ENCODE measurements at regions not wholly inside any gene's neighbourhood (a gene's known extent, or its start where the extent isn't known, plus 50 kb on each side); places are given as distances from the start of the nearest gene placed in this dataset.

- FAIRE-seq: no peak
- no peak for DNase-seq (ENCODE audit: low spot score)
These were observed 203.0 kb upstream of the CD96 start for GRCh38 chr3:111339017-111339416.

- FAIRE-seq (no peak), DNase-seq (ENCODE audit: low spot score) (no peak)
These were observed 190.7 kb upstream of the CD96 start for GRCh38 chr3:111351334-111351733.

- no peak for FAIRE-seq
These were observed 189.4 kb upstream of the CD96 start for GRCh38 chr3:111352585-111352984.

GRCh38 chr3:111359261-111360030, 182.6 kb upstream of the CD96 start:
- FAIRE-seq: no peak
- DNase-seq (ENCODE audit: low spot score): no peak

More at GRCh38 chr3:111352585-111352984, 189.4 kb upstream of the CD96 start:
- DNase-seq (ENCODE audit: low spot score): no peak

GRCh38 chr3:111362381-111363009, 179.5 kb upstream of the CD96 start:
- DNase-seq (ENCODE audit: low spot score): no peak
- FAIRE-seq: no peak

GRCh38 chr3:111366515-111366914, 175.5 kb upstream of the CD96 start:
- no peak for FAIRE-seq

GRCh38 chr3:111368056-111368455, 173.9 kb upstream of the CD96 start:
- FAIRE-seq: no peak

More at GRCh38 chr3:111366515-111366914, 175.5 kb upstream of the CD96 start:
- no peak for DNase-seq (ENCODE audit: low spot score)

GRCh38 chr3:111369958-111370357, 172.0 kb upstream of the CD96 start:
- FAIRE-seq: no peak
- no peak for DNase-seq (ENCODE audit: low spot score)

More at GRCh38 chr3:111368056-111368455, 173.9 kb upstream of the CD96 start:
- no peak for DNase-seq (ENCODE audit: low spot score)

GRCh38 chr3:111373239-111373638, 168.8 kb upstream of the CD96 start:
- no peak for DNase-seq (ENCODE audit: low spot score)
- FAIRE-seq: no peak

- DNase-seq (ENCODE audit: low spot score) (no peak), FAIRE-seq (no peak)
These were observed 168.1 kb upstream of the CD96 start for GRCh38 chr3:111373861-111374260.

- no peak for FAIRE-seq
- DNase-seq (ENCODE audit: low spot score): no peak
These were observed 156.0 kb upstream of the CD96 start for GRCh38 chr3:111385971-111386495.

GRCh38 chr3:111392894-111393398, 149.1 kb upstream of the CD96 start:
- FAIRE-seq (no peak), DNase-seq (ENCODE audit: low spot score) (no peak)

GRCh38 chr3:111412656-111413055, 129.3 kb upstream of the CD96 start:
- DNase-seq (ENCODE audit: low spot score) (peak; percentile 26), FAIRE-seq (no peak)

GRCh38 chr3:111414531-111414930, 127.5 kb upstream of the CD96 start:
- no peak for FAIRE-seq
- no peak for DNase-seq (ENCODE audit: low spot score)

GRCh38 chr3:111415018-111415417, 127.0 kb upstream of the CD96 start:
- FAIRE-seq (no peak), DNase-seq (ENCODE audit: low spot score) (no peak)

GRCh38 chr3:111418391-111418790, 123.6 kb upstream of the CD96 start:
- DNase-seq (ENCODE audit: low spot score) (no peak), FAIRE-seq (no peak)

- FAIRE-seq: no peak
- DNase-seq (ENCODE audit: low spot score): no peak
These were observed 113.7 kb upstream of the CD96 start for GRCh38 chr3:111428301-111428700.

- peak; percentile 50 for FAIRE-seq
- no peak for DNase-seq (ENCODE audit: low spot score)
These were observed 106.9 kb upstream of the CD96 start for GRCh38 chr3:111434941-111435622.

- FAIRE-seq: no peak
These were observed 103.7 kb upstream of the CD96 start for GRCh38 chr3:111438283-111438682.

GRCh38 chr3:111454551-111454950, 87.4 kb upstream of the CD96 start:
- no peak for FAIRE-seq
- no peak for DNase-seq (ENCODE audit: low spot score)

More at GRCh38 chr3:111438283-111438682, 103.7 kb upstream of the CD96 start:
- no peak for DNase-seq (ENCODE audit: low spot score)

GRCh38 chr3:111465081-111465670, 76.8 kb upstream of the CD96 start:
- DNase-seq (ENCODE audit: low spot score) (no peak), FAIRE-seq (no peak)

All from RCC 7860 (cell line).